Nephron (organoid): ENCODE measurements at regions not wholly inside any gene's neighbourhood (a gene's known extent, or its start where the extent isn't known, plus 50 kb on each side); places are given as distances from the start of the nearest gene placed in this dataset.

Source experiments
- H3K27ac Mint-ChIP-seq, 3 experiments: 2 replicates each; pipeline ENCODE4 v1.8.0; 2020; ENCODE audit warnings: mixed read lengths in 3 of 3, mild to moderate bottlenecking in 2 of 3, moderate library complexity in 1 of 3
- H3K27me3 Mint-ChIP-seq: 2 replicates; pipeline ENCODE4 v1.8.0; 2021; ENCODE audit warnings: low read depth, mild to moderate bottlenecking, moderate library complexity, mixed read lengths
- H3K36me3 Mint-ChIP-seq: 2 replicates; pipeline ENCODE4 v1.8.0; 2020; ENCODE audit warnings: low read depth, mixed read lengths
- H3K4me1 Mint-ChIP-seq: 2 replicates; pipeline ENCODE4 v1.8.0; 2020; ENCODE audit warnings: mixed read lengths
- H3K4me3 Mint-ChIP-seq, 3 experiments: 2 replicates each; pipeline ENCODE4 v1.8.0; 2020; ENCODE audit warnings: mild to moderate bottlenecking in 3 of 3, mixed read lengths in 3 of 3, moderate library complexity in 2 of 3
- H3K9me3 Mint-ChIP-seq: 2 replicates; pipeline ENCODE4 v1.8.0; 2020; ENCODE audit warnings: mixed read lengths
- TF ChIP-seq, protein P1 (sequence below), 3 experiments: fragments of 200-600 bp; sonication (generic); IDR thresholded peaks; one replicate each; pipeline ENCODE4 v1.5.0; 2021; ENCODE audit warnings: antibody characterized with exemption in 3 of 3; ENCODE audit not compliant: unreplicated experiment in 3 of 3

GRCh38 chr6:137702791-137703424 is 164.2 kb upstream of the TNFAIP3 start:
- Mint-ChIP-seq H3K27me3 (peaks cover 11% of the 10 kb centered on the region), H3K4me1 (peaks cover 8% of the 10 kb centered on the region), H3K27ac (no peak overlapping the region), H3K9me3 (no peaks in the 10 kb centered on the region), H3K4me3 (no peak overlapping the region), H3K36me3 (no peaks in the 10 kb centered on the region)
- TF ChIP-seq, protein P1, sequence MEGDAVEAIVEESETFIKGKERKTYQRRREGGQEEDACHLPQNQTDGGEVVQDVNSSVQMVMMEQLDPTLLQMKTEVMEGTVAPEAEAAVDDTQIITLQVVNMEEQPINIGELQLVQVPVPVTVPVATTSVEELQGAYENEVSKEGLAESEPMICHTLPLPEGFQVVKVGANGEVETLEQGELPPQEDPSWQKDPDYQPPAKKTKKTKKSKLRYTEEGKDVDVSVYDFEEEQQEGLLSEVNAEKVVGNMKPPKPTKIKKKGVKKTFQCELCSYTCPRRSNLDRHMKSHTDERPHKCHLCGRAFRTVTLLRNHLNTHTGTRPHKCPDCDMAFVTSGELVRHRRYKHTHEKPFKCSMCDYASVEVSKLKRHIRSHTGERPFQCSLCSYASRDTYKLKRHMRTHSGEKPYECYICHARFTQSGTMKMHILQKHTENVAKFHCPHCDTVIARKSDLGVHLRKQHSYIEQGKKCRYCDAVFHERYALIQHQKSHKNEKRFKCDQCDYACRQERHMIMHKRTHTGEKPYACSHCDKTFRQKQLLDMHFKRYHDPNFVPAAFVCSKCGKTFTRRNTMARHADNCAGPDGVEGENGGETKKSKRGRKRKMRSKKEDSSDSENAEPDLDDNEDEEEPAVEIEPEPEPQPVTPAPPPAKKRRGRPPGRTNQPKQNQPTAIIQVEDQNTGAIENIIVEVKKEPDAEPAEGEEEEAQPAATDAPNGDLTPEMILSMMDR (IDR thresholded peaks at IDR 0.05; ENCODE audit: unreplicated experiment in 3 of 3) = no peak

GRCh38 chr6:137704802-137705159 is 162.3 kb upstream of the TNFAIP3 start:
- Mint-ChIP-seq H3K9me3 (no peaks in the 10 kb centered on the region), H3K4me1 (peaks cover 11% of the 10 kb centered on the region), H3K27me3 (peaks cover 11% of the 10 kb centered on the region), H3K27ac (no peak overlapping the region), H3K4me3 (no peak overlapping the region), H3K36me3 (no peaks in the 10 kb centered on the region)
- TF ChIP-seq, protein P1 (IDR thresholded peaks at IDR 0.05; ENCODE audit: unreplicated experiment in 3 of 3) = no peak

DNA sequence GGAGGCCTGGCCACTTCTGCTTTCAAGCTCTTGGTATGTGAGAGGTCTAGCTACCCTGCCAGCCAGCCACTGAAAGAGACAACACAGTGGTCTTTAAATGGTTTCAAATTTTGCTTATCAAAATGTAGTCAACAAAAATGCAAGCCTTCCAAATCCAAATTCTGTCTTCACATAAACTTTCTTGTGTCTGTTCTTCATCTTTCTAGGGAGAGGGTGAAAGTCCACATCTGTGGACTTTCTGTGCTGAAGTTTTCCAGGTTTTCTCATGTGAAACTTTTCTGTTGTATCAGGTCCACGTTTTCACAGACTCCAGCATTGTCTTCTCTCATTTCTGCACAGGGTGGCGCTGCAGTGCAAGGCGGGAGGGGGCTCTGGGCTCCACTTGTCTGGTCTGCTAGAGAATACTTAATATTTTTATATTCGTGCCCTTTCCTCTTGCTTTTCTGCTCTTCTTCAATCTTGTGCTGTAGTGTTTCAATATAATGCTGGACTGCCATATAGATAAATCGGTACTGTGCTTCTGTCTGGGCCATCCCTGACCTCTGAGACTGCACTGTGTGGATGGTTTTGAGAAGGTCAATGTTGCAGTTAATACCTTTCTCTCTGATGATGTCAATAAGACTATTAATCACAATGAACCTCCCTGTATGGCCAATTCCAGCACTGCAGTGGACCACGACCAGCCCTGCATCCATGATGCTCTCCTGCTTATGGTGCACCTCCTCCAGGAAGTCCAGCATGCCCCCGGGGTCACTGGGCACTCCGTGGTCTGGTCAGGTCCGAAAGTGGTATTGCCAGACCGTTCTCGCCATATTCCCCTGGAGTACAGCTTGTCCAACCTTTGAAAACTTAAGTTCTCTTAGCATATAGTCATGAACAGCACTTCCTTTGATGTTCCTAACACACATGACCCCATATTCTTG is 161.6 kb upstream of the TNFAIP3 start:
- Mint-ChIP-seq H3K36me3 (no peaks in the 10 kb centered on the region), H3K4me1 (peaks cover 11% of the 10 kb centered on the region), H3K27ac (peak overlapping the region in 2 of 3 experiments; percentile 32 to 42), H3K27me3 (peaks cover 11% of the 10 kb centered on the region), H3K4me3 (no peak overlapping the region), H3K9me3 (peaks cover 3% of the 10 kb centered on the region)
- TF ChIP-seq, protein P1 (IDR thresholded peaks at IDR 0.05; ENCODE audit: unreplicated experiment in 3 of 3) = peak; percentile 77 to 88 (median 88)

DNA sequence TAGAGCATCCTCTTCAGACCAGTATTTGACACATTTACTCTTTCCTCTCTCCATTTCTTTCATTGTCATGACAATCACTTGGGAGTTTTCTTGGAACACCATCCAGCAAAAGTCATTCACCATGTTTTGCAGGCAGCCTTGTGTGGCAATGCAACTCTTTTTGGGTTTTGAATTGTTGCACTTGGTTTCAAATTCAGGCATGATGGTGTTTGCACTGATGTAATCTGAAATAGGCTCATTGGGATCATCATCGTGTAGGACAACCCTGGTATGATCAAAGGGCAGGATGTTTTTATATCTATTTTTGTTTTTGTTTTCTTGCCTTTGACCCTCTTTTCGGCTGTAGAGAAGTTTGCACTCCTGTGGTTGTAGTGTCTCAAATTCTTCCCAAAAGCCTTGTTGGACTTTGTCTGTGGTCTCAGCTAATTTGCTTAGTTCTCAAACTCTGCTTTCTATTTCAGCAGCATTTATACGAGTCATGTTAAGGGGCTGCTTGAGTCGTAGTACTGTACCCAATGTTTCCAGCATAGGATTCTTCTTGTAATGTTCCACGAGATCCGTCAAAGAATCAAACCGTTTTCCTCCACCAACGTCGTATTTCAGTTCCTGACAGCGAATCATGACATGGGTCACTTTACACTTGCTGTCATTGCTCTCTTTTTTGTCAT is 160.8 kb upstream of the TNFAIP3 start:
- no peak overlapping the region for H3K27ac Mint-ChIP-seq
- H3K4me1 Mint-ChIP-seq = peaks cover 11% of the 10 kb centered on the region
- peaks cover 3% of the 10 kb centered on the region for H3K9me3 Mint-ChIP-seq
- H3K27me3 Mint-ChIP-seq = peaks cover 11% of the 10 kb centered on the region
- no peak overlapping the region for H3K4me3 Mint-ChIP-seq
- TF ChIP-seq, protein P1 (IDR thresholded peaks at IDR 0.05; ENCODE audit: unreplicated experiment in 3 of 3) = no peak
- no peaks in the 10 kb centered on the region for H3K36me3 Mint-ChIP-seq

- Mint-ChIP-seq H3K27me3 (peaks cover 11% of the 10 kb centered on the region), H3K4me3 (no peak overlapping the region), H3K9me3 (peaks cover 3% of the 10 kb centered on the region), H3K36me3 (no peaks in the 10 kb centered on the region), H3K27ac (no peak overlapping the region), H3K4me1 (peaks cover 11% of the 10 kb centered on the region)
- TF ChIP-seq, protein P1 (IDR thresholded peaks at IDR 0.05; ENCODE audit: unreplicated experiment in 3 of 3) = no peak
These were observed 159.9 kb upstream of the TNFAIP3 start for GRCh38 chr6:137707038-137707589.
